IMR-90 (cell line): ENCODE measurements at regions not wholly inside any gene's neighbourhood (a gene's known extent, or its start where the extent isn't known, plus 50 kb on each side); places are given as distances from the start of the nearest gene placed in this dataset.

ENCODE experiments used
- ATAC-seq: fragments of 200-7000 bp; cut with Tn5 transposase; 2 replicates; pipeline ENCODE4 v1.9.1; 2020; ENCODE audit warnings: low read depth, mild to moderate bottlenecking, moderate library complexity
- BruUV-seq: library from RNA; stranded (reverse); fragments of 400-500 nt; replicated peaks from 2 replicates; lab custom pipeline; 2021; lab: Mats Ljungman, UMichigan
- CTCF ChIA-PET: fragments of 300-600 bp; formaldehyde crosslinking; extraction: SDS; loops from one replicate; lab custom pipeline; 2021; ENCODE audit warnings: antibody characterized with exemption; lab: Yijun Ruan, JAX
- POLR2A ChIA-PET: fragments of 300-600 bp; sonication (Branson Sonifier 250); formaldehyde crosslinking; loops from one replicate; lab custom pipeline; 2022; ENCODE audit warnings: antibody characterized with exemption; ENCODE audit not compliant: unreplicated experiment; lab: Charles Lee
- DNase-seq: peaks from one replicate; pipeline ENCODE4 v3.0.0; 2013
- H2AFZ ChIP-seq: replicated peaks from 2 replicates; pipeline ENCODE3; 2013; ENCODE audit warnings: low read length, mild to moderate bottlenecking; ENCODE audit not compliant: poor library complexity
- H2AK5ac ChIP-seq: 2 replicates; pipeline ENCODE4 v1.6.1; 2013; ENCODE audit warnings: low read depth, low read length, inconsistent platforms
- H2AK9ac ChIP-seq: replicated peaks from 2 replicates; pipeline ENCODE3; 2013; ENCODE audit warnings: mild to moderate bottlenecking, low read depth, low read length, moderate library complexity; ENCODE audit not compliant: poor library complexity
- H2BK120ac ChIP-seq: 2 replicates; pipeline ENCODE4 v1.6.1; 2013; ENCODE audit warnings: low read depth, low read length, inconsistent platforms
- H2BK15ac ChIP-seq: 3 replicates; pipeline ENCODE4 v1.6.1; 2013; ENCODE audit warnings: low read depth, low read length, inconsistent platforms
- H2BK20ac ChIP-seq: 2 replicates; pipeline ENCODE4 v1.6.1; 2013; ENCODE audit warnings: low read depth, mild to moderate bottlenecking, inconsistent platforms, low read length, moderate library complexity
- H2BK5ac ChIP-seq: 2 replicates; pipeline ENCODE4 v1.6.1; 2013; ENCODE audit warnings: mild to moderate bottlenecking, low read depth, low read length, inconsistent platforms; ENCODE audit not compliant: poor library complexity, severe bottlenecking
- H3K14ac ChIP-seq: replicated peaks from 2 replicates; pipeline ENCODE4 v1.6.1; 2013; ENCODE audit warnings: low read depth, low read length, inconsistent platforms
- H3K18ac ChIP-seq: 2 replicates; pipeline ENCODE4 v1.6.1; 2013; ENCODE audit warnings: low read depth, low read length, control low read depth
- H3K23ac ChIP-seq: 2 replicates; pipeline ENCODE4 v1.6.1; 2013; ENCODE audit warnings: low read depth, low read length, inconsistent platforms
- H3K27ac ChIP-seq: 2 replicates; pipeline ENCODE4 v1.5.1; 2013; ENCODE audit warnings: mild to moderate bottlenecking, control low read depth, low read length; ENCODE audit not compliant: insufficient read depth
- H3K27me3 ChIP-seq: 2 replicates; pipeline ENCODE4 v1.6.1; 2013; ENCODE audit warnings: low read length; ENCODE audit not compliant: control insufficient read depth, insufficient read depth
- H3K36me3 ChIP-seq: 2 replicates; pipeline ENCODE4 v1.6.1; 2013; ENCODE audit warnings: low read length, mixed read lengths; ENCODE audit not compliant: control insufficient read depth, insufficient read depth
- H3K4ac ChIP-seq: 2 replicates; pipeline ENCODE4 v1.6.1; 2013; ENCODE audit warnings: low read depth, low read length, inconsistent platforms
- H3K4me1 ChIP-seq: 2 replicates; pipeline ENCODE4 v1.6.1; 2013; ENCODE audit warnings: low read length, mixed read lengths; ENCODE audit not compliant: control insufficient read depth, insufficient read depth
- H3K4me2 ChIP-seq: 2 replicates; pipeline ENCODE4 v1.6.1; 2013; ENCODE audit warnings: low read depth, mild to moderate bottlenecking, control low read depth, low read length, moderate library complexity
- H3K4me3 ChIP-seq: 2 replicates; pipeline ENCODE4 v1.5.1; 2013; ENCODE audit warnings: low read depth, mild to moderate bottlenecking, control low read depth, low read length, moderate library complexity; ENCODE audit not compliant: insufficient read depth
- H3K56ac ChIP-seq: 2 replicates; pipeline ENCODE4 v1.6.1; 2013; ENCODE audit warnings: low read length, inconsistent platforms; ENCODE audit not compliant: insufficient read depth; ENCODE audit errors: extremely low read depth
- H3K79me1 ChIP-seq, 2 experiments: 2 replicates each; pipeline ENCODE4 v1.6.1; 2013; ENCODE audit warnings: low read length in 2 of 2, inconsistent platforms in 1 of 2, low read depth in 1 of 2
- H3K9ac ChIP-seq: 2 replicates; pipeline ENCODE4 v1.6.1; 2013; ENCODE audit warnings: low read depth, low read length, control low read depth
- H3K9me1 ChIP-seq: 2 replicates; pipeline ENCODE4 v1.6.1; 2013; ENCODE audit warnings: low read length, inconsistent platforms; ENCODE audit not compliant: insufficient read depth
- H3K9me3 ChIP-seq: 2 replicates; pipeline ENCODE4 v1.6.1; 2013; ENCODE audit warnings: low read length; ENCODE audit not compliant: control insufficient read depth, insufficient read depth
- H4K20me1 ChIP-seq: 2 replicates; pipeline ENCODE4 v1.6.1; 2013; ENCODE audit warnings: low read length, inconsistent platforms; ENCODE audit not compliant: insufficient read depth
- H4K5ac ChIP-seq: 2 replicates; pipeline ENCODE4 v1.6.1; 2013; ENCODE audit warnings: mild to moderate bottlenecking, low read depth, low read length, control low read depth
- H4K8ac ChIP-seq, 2 experiments: 2 replicates each; pipeline ENCODE4 v1.6.1; 2013; ENCODE audit warnings: low read depth in 2 of 2, low read length in 2 of 2, control low read depth in 1 of 2, inconsistent platforms in 1 of 2
- H4K91ac ChIP-seq: 2 replicates; pipeline ENCODE4 v1.6.1; 2013; ENCODE audit warnings: low read depth, low read length, inconsistent platforms; ENCODE audit not compliant: insufficient read depth
- BHLHE40 ChIP-seq: fragments of 150-350 bp; IDR thresholded peaks from 2 replicates; pipeline ENCODE4 v1.6.1; 2016; ENCODE audit warnings: mild to moderate bottlenecking, low read depth, low read length
- FOS ChIP-seq: fragments of 150-350 bp; IDR thresholded peaks from 2 replicates; pipeline ENCODE4 v1.6.1; 2016; ENCODE audit warnings: low read depth, low read length
- MAFK ChIP-seq: IDR thresholded peaks from 2 replicates; pipeline ENCODE4 v1.6.1; 2012; ENCODE audit warnings: low read depth, low read length, improper control_type of control experiment
- MXI1 ChIP-seq: IDR thresholded peaks from 2 replicates; pipeline ENCODE4 v1.6.1; 2012; ENCODE audit warnings: low read depth, mild to moderate bottlenecking, low read length, moderate library complexity, borderline replicate concordance
- NFE2L2 ChIP-seq: fragments of 150-350 bp; IDR thresholded peaks from 2 replicates; pipeline ENCODE4 v1.6.1; 2016; ENCODE audit warnings: low read depth, mild to moderate bottlenecking, low read length
- POLR2A ChIP-seq: IDR thresholded peaks from 2 replicates; pipeline ENCODE4 v1.6.1; 2012; ENCODE audit warnings: mild to moderate bottlenecking, low read depth, low read length
- RAD21 ChIP-seq: IDR thresholded peaks from 2 replicates; pipeline ENCODE4 v1.6.1; 2012; ENCODE audit warnings: low read length, improper control_type of control experiment
- RCOR1 ChIP-seq: IDR thresholded peaks from 2 replicates; pipeline ENCODE4 v1.6.1; 2012; ENCODE audit warnings: mild to moderate bottlenecking, low read length, improper control_type of control experiment; ENCODE audit not compliant: insufficient replicate concordance
- RFX5 ChIP-seq: IDR thresholded peaks from 2 replicates; pipeline ENCODE4 v1.8.0; 2012; ENCODE audit warnings: low read depth, mild to moderate bottlenecking, low read length, moderate library complexity
- dilution Hi-C: fragments of 300-500 bp; cut with HindIII; formaldehyde crosslinking; loops from one replicate; pipeline ENCODE4 v1.14.3; 2018; ENCODE audit warnings: low sequenced_read_pairs; ENCODE audit not compliant: unreplicated experiment
- in situ Hi-C: fragments of 300-500 bp; cut with MboI; formaldehyde crosslinking; loops from 3 replicates; pipeline ENCODE4 v1.14.3; 2019; ENCODE audit warnings: low sequenced_read_pairs, inconsistent platforms, mixed read lengths
- intact Hi-C: fragments of 100-400 bp; cut with micrococcal nuclease; formaldehyde crosslinking; loops from 2 replicates; pipeline ENCODE4 v1.10.0; 2022
- TF ChIP-seq, protein P1 (sequence below): conservative IDR thresholded peaks from 2 replicates; pipeline ENCODE4 v1.5.1; 2012; ENCODE audit warnings: mild to moderate bottlenecking, low read depth, low read length, improper control_type of control experiment

DNA sequence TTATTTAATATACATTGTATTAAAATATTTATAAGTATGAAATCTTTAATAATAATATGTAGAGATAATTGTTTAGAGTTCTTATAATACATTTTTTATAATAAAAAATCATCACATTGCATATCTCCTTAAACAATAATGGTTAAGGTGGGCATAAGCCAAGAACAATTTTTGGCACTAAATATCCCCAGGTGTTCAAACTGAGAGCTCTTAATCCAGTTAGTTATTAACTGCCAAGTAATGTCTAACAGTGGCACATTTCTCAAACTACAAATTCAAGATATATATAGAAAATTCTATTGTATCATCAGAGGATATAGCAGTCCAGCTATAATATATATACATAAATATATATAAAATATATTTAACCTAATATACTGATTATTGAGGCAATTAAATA is 680.8 kb downstream of the SI start:
- Histone ChIP-seq H2AFZ (no peak overlapping the region), H2AK5ac (no peak overlapping the region), H2BK5ac (no peak overlapping the region), H3K4me1 (no peaks in the 10 kb centered on the region), H2BK20ac (no peak overlapping the region), H3K9me3 (peaks cover 6% of the 10 kb centered on the region; the same call in 1 of the 2 replicates), H2BK15ac (no peak overlapping the region), H3K9ac (no peak overlapping the region), H3K36me3 (no peaks in the 10 kb centered on the region), H3K18ac (no peak overlapping the region), H4K5ac (no peak overlapping the region), H3K79me1 (no peaks in the 10 kb centered on the region), H3K9me1 (no peaks in the 10 kb centered on the region), H3K14ac (no peak overlapping the region), H3K23ac (no peak overlapping the region), H3K4ac (no peak overlapping the region), H3K27me3 (no peaks in the 10 kb centered on the region), H3K27ac (no peak overlapping the region), H3K56ac (no peak overlapping the region), H2BK120ac (no peak overlapping the region), H3K4me2 (no peak overlapping the region), H4K8ac (no peak overlapping the region), H3K4me3 (no peak overlapping the region), H4K91ac (no peak overlapping the region), H4K20me1 (no peaks in the 10 kb centered on the region), H2AK9ac (no peak overlapping the region)
- in situ Hi-C loops = no loop called here
- no TSS peak for BruUV-seq
- intact Hi-C loops = no loop called here
- TF ChIP-seq NFE2L2 = no peak
- TF ChIP-seq MXI1 = no peak
- TF ChIP-seq RCOR1 = no peak
- TF ChIP-seq, protein P1, sequence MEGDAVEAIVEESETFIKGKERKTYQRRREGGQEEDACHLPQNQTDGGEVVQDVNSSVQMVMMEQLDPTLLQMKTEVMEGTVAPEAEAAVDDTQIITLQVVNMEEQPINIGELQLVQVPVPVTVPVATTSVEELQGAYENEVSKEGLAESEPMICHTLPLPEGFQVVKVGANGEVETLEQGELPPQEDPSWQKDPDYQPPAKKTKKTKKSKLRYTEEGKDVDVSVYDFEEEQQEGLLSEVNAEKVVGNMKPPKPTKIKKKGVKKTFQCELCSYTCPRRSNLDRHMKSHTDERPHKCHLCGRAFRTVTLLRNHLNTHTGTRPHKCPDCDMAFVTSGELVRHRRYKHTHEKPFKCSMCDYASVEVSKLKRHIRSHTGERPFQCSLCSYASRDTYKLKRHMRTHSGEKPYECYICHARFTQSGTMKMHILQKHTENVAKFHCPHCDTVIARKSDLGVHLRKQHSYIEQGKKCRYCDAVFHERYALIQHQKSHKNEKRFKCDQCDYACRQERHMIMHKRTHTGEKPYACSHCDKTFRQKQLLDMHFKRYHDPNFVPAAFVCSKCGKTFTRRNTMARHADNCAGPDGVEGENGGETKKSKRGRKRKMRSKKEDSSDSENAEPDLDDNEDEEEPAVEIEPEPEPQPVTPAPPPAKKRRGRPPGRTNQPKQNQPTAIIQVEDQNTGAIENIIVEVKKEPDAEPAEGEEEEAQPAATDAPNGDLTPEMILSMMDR = no peak
- TF ChIP-seq POLR2A = no peak
- no peak for TF ChIP-seq RAD21
- TF ChIP-seq MAFK = no peak
- TF ChIP-seq FOS = no peak
- no peak for TF ChIP-seq RFX5
- TF ChIP-seq BHLHE40 = no peak
- ATAC-seq = no peak
- dilution Hi-C loops = no loop called here
- CTCF ChIA-PET = no interaction called here
- no peak for DNase-seq
- POLR2A ChIA-PET = no interaction called here
